ENCODE measurements at regions not wholly inside any gene's neighbourhood (a gene's known extent, or its start where the extent isn't known, plus 50 kb on each side); places are given as distances from the start of the nearest gene placed in this dataset.

DNA sequence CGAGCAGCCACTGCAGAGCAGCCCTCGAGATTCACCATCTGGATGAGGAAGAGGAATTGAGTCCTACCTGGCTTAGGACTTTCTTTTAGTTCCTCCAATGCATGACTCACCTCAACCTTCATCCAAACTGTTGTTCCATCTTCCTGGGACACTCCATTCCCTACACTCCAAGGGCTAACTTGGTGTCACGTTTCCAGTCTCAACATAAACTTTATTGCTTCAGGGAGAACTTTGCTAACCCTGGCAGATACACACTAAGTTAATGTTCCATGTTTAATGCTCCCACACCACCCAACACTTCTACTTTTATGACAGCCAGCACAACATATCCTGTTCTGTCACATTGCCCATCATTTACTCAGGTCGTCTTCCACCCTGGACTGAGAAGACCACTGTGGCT is 164.4 kb downstream of the RBM26 start:
- no peaks in the 10 kb centered on the region for H3K36me3 ChIP-seq (replicated peaks in 1 of 2; ENCODE audit: control extremely low read depth in 1 of 2, control insufficient read depth in 1 of 2, extremely low read depth in 1 of 2, insufficient read depth in 2 of 2, low read length in 1 of 2)
- no peaks in the 10 kb centered on the region for H3K9me3 ChIP-seq (ENCODE audit: control extremely low read depth in 1 of 3, control insufficient read depth in 2 of 3, insufficient read depth in 1 of 3, low read length in 2 of 3)
- ATAC-seq (ENCODE audit: low read depth), result no peak
- Mint-ChIP-seq H3K4me3 (no peak overlapping the region), H3K27ac (no peak overlapping the region), H3K4me1 (peaks cover 11% of the 10 kb centered on the region), H3K9me3 (ENCODE audit: insufficient read depth) (no peaks in the 10 kb centered on the region), H3K27me3 (no peaks in the 10 kb centered on the region)
- no peak overlapping the region for H3K4me2 ChIP-seq (replicated peaks; ENCODE audit: low read depth, low read length, poor library complexity, severe bottlenecking)
- ChIA-PET CTCF (no interaction called here), POLR2A (no interaction called here)
- H3K27me3 ChIP-seq (replicated peaks in 1 of 4; ENCODE audit: control extremely low read depth in 1 of 4, control insufficient read depth in 3 of 4, insufficient read depth in 4 of 4, low read length in 3 of 4), result no peaks in the 10 kb centered on the region
- H3K4me1 ChIP-seq (ENCODE audit: control insufficient read depth in 2 of 2, insufficient read depth in 2 of 2, low read length in 2 of 2), result peaks cover 0 to 7% of the 10 kb centered on the region in 2 donors
- DNase-seq, result no peak
- H3K9ac ChIP-seq (ENCODE audit: low read length), result no peak overlapping the region
- no peak overlapping the region for H3K27ac ChIP-seq (ENCODE audit: low read length in 2 of 2)
- H2AFZ ChIP-seq (ENCODE audit: insufficient read depth, low read depth, low read length, poor library complexity, severe bottlenecking), result no peak overlapping the region
- H3K79me2 ChIP-seq (ENCODE audit: control insufficient read depth, insufficient read depth, low read length), result no peaks in the 10 kb centered on the region
- no peaks in the 10 kb centered on the region for H4K20me1 ChIP-seq (ENCODE audit: control insufficient read depth, insufficient read depth, low read length, poor library complexity, severe bottlenecking)
- no peak for TF ChIP-seq EZH2 (IDR thresholded peaks at IDR 0.05; ENCODE audit: borderline replicate concordance, insufficient read depth, low read depth, low read length, poor library complexity, severe bottlenecking)
- TF ChIP-seq, protein P1, sequence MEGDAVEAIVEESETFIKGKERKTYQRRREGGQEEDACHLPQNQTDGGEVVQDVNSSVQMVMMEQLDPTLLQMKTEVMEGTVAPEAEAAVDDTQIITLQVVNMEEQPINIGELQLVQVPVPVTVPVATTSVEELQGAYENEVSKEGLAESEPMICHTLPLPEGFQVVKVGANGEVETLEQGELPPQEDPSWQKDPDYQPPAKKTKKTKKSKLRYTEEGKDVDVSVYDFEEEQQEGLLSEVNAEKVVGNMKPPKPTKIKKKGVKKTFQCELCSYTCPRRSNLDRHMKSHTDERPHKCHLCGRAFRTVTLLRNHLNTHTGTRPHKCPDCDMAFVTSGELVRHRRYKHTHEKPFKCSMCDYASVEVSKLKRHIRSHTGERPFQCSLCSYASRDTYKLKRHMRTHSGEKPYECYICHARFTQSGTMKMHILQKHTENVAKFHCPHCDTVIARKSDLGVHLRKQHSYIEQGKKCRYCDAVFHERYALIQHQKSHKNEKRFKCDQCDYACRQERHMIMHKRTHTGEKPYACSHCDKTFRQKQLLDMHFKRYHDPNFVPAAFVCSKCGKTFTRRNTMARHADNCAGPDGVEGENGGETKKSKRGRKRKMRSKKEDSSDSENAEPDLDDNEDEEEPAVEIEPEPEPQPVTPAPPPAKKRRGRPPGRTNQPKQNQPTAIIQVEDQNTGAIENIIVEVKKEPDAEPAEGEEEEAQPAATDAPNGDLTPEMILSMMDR (IDR thresholded peaks at IDR 0.05), result no peak
- 71% methylated on average over 2 of the region's 4 CpGs for WGBS (ENCODE audit: insufficient coverage)
- H3K4me3 ChIP-seq (ENCODE audit: control extremely low read depth in 1 of 5, extremely low read depth in 1 of 5, insufficient read depth in 1 of 5, low read depth in 2 of 5, low read length in 4 of 5), result no peak overlapping the region
- intact Hi-C loops (cut with micrococcal nuclease), result no loop called here

DNA sequence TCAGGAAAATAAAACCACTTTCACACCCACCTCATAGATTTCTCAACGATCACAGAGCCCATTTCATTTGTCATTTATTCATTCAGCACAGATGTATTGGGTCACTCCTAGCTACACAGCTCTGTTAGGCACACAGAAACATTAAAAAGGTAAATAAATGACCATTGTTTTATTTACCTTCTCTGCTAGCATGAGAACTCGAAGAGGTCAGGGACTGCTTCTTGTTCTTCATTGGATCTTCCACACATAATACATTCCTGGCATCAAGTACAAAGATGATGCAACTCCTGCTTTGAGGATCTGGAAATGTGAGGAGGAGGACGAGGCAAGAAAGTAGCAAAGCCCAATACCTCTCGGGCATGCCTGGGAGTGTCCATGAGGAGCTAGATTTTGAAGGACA is 168.1 kb downstream of the RBM26 start:
- WGBS (ENCODE audit: insufficient coverage), result no CpG with 5 or more reads among the region's 4 CpGs

More for the DNA sequence above, 168.1 kb downstream of the RBM26 start:
- Mint-ChIP-seq H3K27ac (no peak overlapping the region), H3K9me3 (ENCODE audit: insufficient read depth) (no peaks in the 10 kb centered on the region), H3K27me3 (no peaks in the 10 kb centered on the region), H3K4me1 (no peaks in the 10 kb centered on the region), H3K4me3 (no peak overlapping the region)
- ChIA-PET CTCF (no interaction called here), POLR2A (no interaction called here)
- H3K27me3 ChIP-seq (replicated peaks in 1 of 4; ENCODE audit: control extremely low read depth in 1 of 4, control insufficient read depth in 3 of 4, insufficient read depth in 4 of 4, low read length in 3 of 4), result no peaks in the 10 kb centered on the region
- H3K36me3 ChIP-seq (replicated peaks in 1 of 2; ENCODE audit: control extremely low read depth in 1 of 2, control insufficient read depth in 1 of 2, extremely low read depth in 1 of 2, insufficient read depth in 2 of 2, low read length in 1 of 2), result no peaks in the 10 kb centered on the region
- H3K4me2 ChIP-seq (replicated peaks; ENCODE audit: low read depth, low read length, poor library complexity, severe bottlenecking), result no peak overlapping the region
- ATAC-seq (ENCODE audit: low read depth) (no peak), DNase-seq (no peak)
- H3K9me3 ChIP-seq (ENCODE audit: control extremely low read depth in 1 of 3, control insufficient read depth in 2 of 3, insufficient read depth in 1 of 3, low read length in 2 of 3), result no peaks in the 10 kb centered on the region
- H3K27ac ChIP-seq (ENCODE audit: low read length in 2 of 2), result no peak overlapping the region
- intact Hi-C loops (cut with micrococcal nuclease), result no loop called here
- H4K20me1 ChIP-seq (ENCODE audit: control insufficient read depth, insufficient read depth, low read length, poor library complexity, severe bottlenecking), result no peaks in the 10 kb centered on the region
- TF ChIP-seq, protein P1 (IDR thresholded peaks at IDR 0.05), result no peak
- no peak for TF ChIP-seq EZH2 (IDR thresholded peaks at IDR 0.05; ENCODE audit: borderline replicate concordance, insufficient read depth, low read depth, low read length, poor library complexity, severe bottlenecking)
- no peaks in the 10 kb centered on the region for H3K79me2 ChIP-seq (ENCODE audit: control insufficient read depth, insufficient read depth, low read length)
- H3K4me1 ChIP-seq (ENCODE audit: control insufficient read depth in 2 of 2, insufficient read depth in 2 of 2, low read length in 2 of 2), result no peaks in the 10 kb centered on the region
- no peak overlapping the region for H3K9ac ChIP-seq (ENCODE audit: low read length)
- no peak overlapping the region for H3K4me3 ChIP-seq (ENCODE audit: control extremely low read depth in 1 of 5, extremely low read depth in 1 of 5, insufficient read depth in 1 of 5, low read depth in 2 of 5, low read length in 4 of 5)
- H2AFZ ChIP-seq (ENCODE audit: insufficient read depth, low read depth, low read length, poor library complexity, severe bottlenecking), result no peak overlapping the region
